ENCODE measurements at regions not wholly inside any gene's neighbourhood (a gene's known extent, or its start where the extent isn't known, plus 50 kb on each side); places are given as distances from the start of the nearest gene placed in this dataset.

- ATAC-seq (no peak), DNase-seq (no peak)
- no peak overlapping the region for H3K4me3 ChIP-seq
- no peaks in the 10 kb centered on the region for H3K9me3 ChIP-seq
- no peaks in the 10 kb centered on the region for H3K36me3 ChIP-seq
- intact Hi-C loops (cut with DNase I; ENCODE audit: low total_unique reads) = no loop called here
- H3K4me1 ChIP-seq = peaks cover 5 to 19% of the 10 kb centered on the region in 2 donors
- TF ChIP-seq POLR2A (IDR thresholded peaks at IDR 0.05) = no peak
- no peak for TF ChIP-seq CTCF (IDR thresholded peaks at IDR 0.05 in 4 of 5, conservative IDR thresholded peaks at IDR 0.05 in 1 of 5)
- peak overlapping the region in 1 of 4 donors; percentile 27 for H3K27ac ChIP-seq
- H3K27me3 ChIP-seq = no peaks in the 10 kb centered on the region
- in situ Hi-C loops (cut with MboI; ENCODE audit: low sequenced_read_pairs in 4 of 4) = no loop called here
Measured at GRCh38 chr5:56587381-56588130, 227.8 kb upstream of the MAP3K1 start.

- Histone ChIP-seq H3K4me1 (peaks cover 5 to 19% of the 10 kb centered on the region in 2 donors), H3K9me3 (no peaks in the 10 kb centered on the region), H3K36me3 (no peaks in the 10 kb centered on the region), H3K27me3 (no peaks in the 10 kb centered on the region), H3K4me3 (peak overlapping the region in 2 of 4 donors; percentile 5 to 37), H3K27ac (peak overlapping the region; percentile 50 to 71 (median 67))
- DNase-seq (peak in 1 of 2 donors; percentile 24), ATAC-seq (peak; percentile 59 to 66)
- intact Hi-C loops (cut with DNase I; ENCODE audit: low total_unique reads) = no loop called here
- TF ChIP-seq POLR2A (IDR thresholded peaks at IDR 0.05) (no peak), CTCF (IDR thresholded peaks at IDR 0.05 in 4 of 5, conservative IDR thresholded peaks at IDR 0.05 in 1 of 5) (no peak)
- in situ Hi-C loops (cut with MboI; ENCODE audit: low sequenced_read_pairs in 4 of 4) = no loop called here
Measured at GRCh38 chr5:56585999-56586691, 229.2 kb upstream of the MAP3K1 start.

- no peaks in the 10 kb centered on the region for H3K36me3 ChIP-seq
- TF ChIP-seq CTCF (IDR thresholded peaks at IDR 0.05 in 4 of 5, conservative IDR thresholded peaks at IDR 0.05 in 1 of 5) = no peak
- no peak for TF ChIP-seq POLR2A (IDR thresholded peaks at IDR 0.05)
- no peak overlapping the region for H3K4me3 ChIP-seq
- intact Hi-C loops (cut with DNase I; ENCODE audit: low total_unique reads) = no loop called here
- DNase-seq (no peak), ATAC-seq (peak in 1 of 2 donors; percentile 24)
- H3K9me3 ChIP-seq = no peaks in the 10 kb centered on the region
- H3K4me1 ChIP-seq = peaks cover 5 to 19% of the 10 kb centered on the region in 2 donors
- H3K27ac ChIP-seq = peak overlapping the region in 3 of 4 donors; percentile 64 to 71 (median 70)
- in situ Hi-C loops (cut with MboI; ENCODE audit: low sequenced_read_pairs in 4 of 4) = no loop called here
- no peaks in the 10 kb centered on the region for H3K27me3 ChIP-seq
Measured at GRCh38 chr5:56585461-56585860, 229.9 kb upstream of the MAP3K1 start.

- in situ Hi-C loops (cut with MboI; ENCODE audit: low sequenced_read_pairs in 4 of 4) (no loop called here), intact Hi-C loops (cut with DNase I; ENCODE audit: low total_unique reads) (no loop called here)
- Histone ChIP-seq H3K9me3 (no peaks in the 10 kb centered on the region), H3K27me3 (no peaks in the 10 kb centered on the region), H3K27ac (no peak overlapping the region), H3K4me1 (peaks cover 0 to 5% of the 10 kb centered on the region in 2 donors), H3K4me3 (no peak overlapping the region), H3K36me3 (no peaks in the 10 kb centered on the region)
- DNase-seq (no peak), ATAC-seq (no peak)
- TF ChIP-seq POLR2A (IDR thresholded peaks at IDR 0.05) = no peak
Measured at GRCh38 chr5:56581426-56581825, 233.9 kb upstream of the MAP3K1 start.

- H3K27ac ChIP-seq = no peak overlapping the region
- TF ChIP-seq POLR2A (IDR thresholded peaks at IDR 0.05) (no peak), CTCF (IDR thresholded peaks at IDR 0.05 in 4 of 5, conservative IDR thresholded peaks at IDR 0.05 in 1 of 5) (no peak)
- H3K36me3 ChIP-seq = no peaks in the 10 kb centered on the region
- no peak overlapping the region for H3K4me3 ChIP-seq
- intact Hi-C loops (cut with DNase I; ENCODE audit: low total_unique reads) = no loop called here
- peaks cover 0 to 5% of the 10 kb centered on the region in 2 donors for H3K4me1 ChIP-seq
- no peaks in the 10 kb centered on the region for H3K9me3 ChIP-seq
- no peak for DNase-seq
- in situ Hi-C loops (cut with MboI; ENCODE audit: low sequenced_read_pairs in 4 of 4) = no loop called here
- H3K27me3 ChIP-seq = no peaks in the 10 kb centered on the region
- no peak for ATAC-seq
Measured at GRCh38 chr5:56580864-56581263, 234.5 kb upstream of the MAP3K1 start.

Data from gastrocnemius medialis (tissue), 4 donors.